Mammary epithelial cell (primary cell): ENCODE measurements at regions not wholly inside any gene's neighbourhood (a gene's known extent, or its start where the extent isn't known, plus 50 kb on each side); places are given as distances from the start of the nearest gene placed in this dataset.

Experiments used
- CTCF ChIP-seq, 2 donors: IDR thresholded peaks in 1 of 2; conservative IDR thresholded peaks in 1 of 2; 2 replicates each; pipeline ENCODE4 v1.5.1; 2011 to 2012; ENCODE audit warnings: inconsistent platforms in 2 of 2, low read length in 2 of 2, mild to moderate bottlenecking in 2 of 2, control low read depth in 1 of 2, low read depth in 1 of 2; ENCODE audit not compliant: insufficient read depth in 1 of 2; ENCODE audit errors: extremely low read depth in 1 of 2
- EZH2 ChIP-seq: IDR thresholded peaks from 2 replicates; pipeline ENCODE4 v1.6.1; 2012; ENCODE audit warnings: low read length, inconsistent platforms, borderline replicate concordance

GRCh38 chr2:89844221-89844943 is 1152.9 kb downstream of the RPIA start:
- TF ChIP-seq EZH2: no peak
- TF ChIP-seq CTCF (conservative IDR thresholded peaks at IDR 0.05 in 1 of 2, IDR thresholded peaks at IDR 0.05 in 1 of 2; ENCODE audit: extremely low read depth in 1 of 2, insufficient read depth in 1 of 2, low read depth in 1 of 2, low read length in 2 of 2): no peak
